Urinary bladder (tissue), 3 donors: ENCODE measurements at regions not wholly inside any gene's neighbourhood (a gene's known extent, or its start where the extent isn't known, plus 50 kb on each side); places are given as distances from the start of the nearest gene placed in this dataset.

ENCODE experiments used
- DNase-seq: peaks from one replicate; pipeline ENCODE4 v3.0.0-alpha.2; 2015; ENCODE audit errors: extremely low spot score
- H3K27ac ChIP-seq: one replicate; pipeline ENCODE4 v1.5.1; 2013; ENCODE audit warnings: low read depth, mild to moderate bottlenecking, moderate library complexity
- H3K36me3 ChIP-seq: one replicate; pipeline ENCODE4 v1.6.1; 2013; ENCODE audit warnings: mild to moderate bottlenecking, moderate library complexity; ENCODE audit not compliant: insufficient read depth
- H3K4me1 ChIP-seq: one replicate; pipeline ENCODE4 v1.6.1; 2013; ENCODE audit warnings: mild to moderate bottlenecking, moderate library complexity; ENCODE audit not compliant: insufficient read depth
- H3K4me3 ChIP-seq: one replicate; pipeline ENCODE4 v1.5.1; 2013; ENCODE audit warnings: low read depth, low read length
- WGBS: extraction: QIAGEN DNeasy Blood & Tissue Kit; methylation state at CpG from one replicate; pipeline ENCODE4 v1.1.7; 2013; 5-methylcytosine and 5-hydroxymethylcytosine counted together
- donor health status: healthy with polysubstance abuse.
- donor health status: healthy.

- no peak overlapping the region for H3K27ac ChIP-seq
- no peak for DNase-seq
- H3K4me1 ChIP-seq, result no peaks in the 10 kb centered on the region
- H3K4me3 ChIP-seq, result no peak overlapping the region
- H3K36me3 ChIP-seq, result no peaks in the 10 kb centered on the region
- 64% methylated on average over 3 of the region's 3 CpGs for WGBS
Observed at GRCh38 chr21:27833298-27833697, 866.4 kb upstream of the ADAMTS5 start.

- no peaks in the 10 kb centered on the region for H3K36me3 ChIP-seq
- H3K27ac ChIP-seq, result no peak overlapping the region
- no peak overlapping the region for H3K4me3 ChIP-seq
- DNase-seq, result no peak
- WGBS, result 21% methylated on average over 3 of the region's 3 CpGs
- H3K4me1 ChIP-seq, result no peaks in the 10 kb centered on the region
Observed at GRCh38 chr21:27831816-27832569, 865.1 kb upstream of the ADAMTS5 start.

- WGBS, result 0% methylated on average over 1 of the region's 1 CpG
- DNase-seq, result no peak
- no peak overlapping the region for H3K4me3 ChIP-seq
- no peaks in the 10 kb centered on the region for H3K36me3 ChIP-seq
- no peak overlapping the region for H3K27ac ChIP-seq
- no peaks in the 10 kb centered on the region for H3K4me1 ChIP-seq
Observed at GRCh38 chr21:27831177-27831576, 864.3 kb upstream of the ADAMTS5 start.

GRCh38 chr21:27827972-27828371 is 861.1 kb upstream of the ADAMTS5 start:
- H3K27ac ChIP-seq, result no peak overlapping the region
- H3K36me3 ChIP-seq, result no peaks in the 10 kb centered on the region
- H3K4me1 ChIP-seq, result no peaks in the 10 kb centered on the region
- WGBS, result 52% methylated on average over 3 of the region's 3 CpGs
- no peak overlapping the region for H3K4me3 ChIP-seq
- no peak for DNase-seq

- WGBS, result 87% methylated on average over 5 of the region's 5 CpGs
- Histone ChIP-seq H3K4me3 (no peak overlapping the region), H3K4me1 (no peaks in the 10 kb centered on the region), H3K27ac (no peak overlapping the region), H3K36me3 (no peaks in the 10 kb centered on the region)
- DNase-seq, result no peak
Observed at GRCh38 chr21:27825035-27825434, 858.1 kb upstream of the ADAMTS5 start.

- no peaks in the 10 kb centered on the region for H3K36me3 ChIP-seq
- 76% methylated on average over 8 of the region's 8 CpGs for WGBS
- H3K4me3 ChIP-seq, result no peak overlapping the region
- H3K27ac ChIP-seq, result no peak overlapping the region
- no peak for DNase-seq
- H3K4me1 ChIP-seq, result no peaks in the 10 kb centered on the region
Observed at GRCh38 chr21:27823652-27824201, 856.8 kb upstream of the ADAMTS5 start.

GRCh38 chr21:27820342-27820741 is 853.5 kb upstream of the ADAMTS5 start:
- no peak overlapping the region for H3K4me3 ChIP-seq
- no peaks in the 10 kb centered on the region for H3K4me1 ChIP-seq
- H3K27ac ChIP-seq, result no peak overlapping the region
- H3K36me3 ChIP-seq, result no peaks in the 10 kb centered on the region
- WGBS, result 96% methylated on average over 1 of the region's 1 CpG
- DNase-seq, result no peak

GRCh38 chr21:27819299-27819698 is 852.4 kb upstream of the ADAMTS5 start:
- H3K27ac ChIP-seq, result peak overlapping the region; percentile 38
- H3K4me1 ChIP-seq, result no peaks in the 10 kb centered on the region
- no peaks in the 10 kb centered on the region for H3K36me3 ChIP-seq
- DNase-seq, result no peak
- H3K4me3 ChIP-seq, result no peak overlapping the region
- 36% methylated on average over 3 of the region's 3 CpGs for WGBS

- Histone ChIP-seq H3K36me3 (no peaks in the 10 kb centered on the region), H3K27ac (peak overlapping the region; percentile 38), H3K4me1 (no peaks in the 10 kb centered on the region), H3K4me3 (no peak overlapping the region)
- WGBS, result 54% methylated on average over 4 of the region's 4 CpGs
- no peak for DNase-seq
Observed at GRCh38 chr21:27818847-27819246, 852.0 kb upstream of the ADAMTS5 start.

GRCh38 chr21:27817902-27818623 is 851.2 kb upstream of the ADAMTS5 start:
- H3K4me3 ChIP-seq, result no peak overlapping the region
- H3K27ac ChIP-seq, result peak overlapping the region; percentile 10
- no peaks in the 10 kb centered on the region for H3K36me3 ChIP-seq
- H3K4me1 ChIP-seq, result no peaks in the 10 kb centered on the region
- DNase-seq, result no peak
- 60% methylated on average over 5 of the region's 5 CpGs for WGBS

- WGBS, result 26% methylated on average over 1 of the region's 1 CpG
- no peak overlapping the region for H3K4me3 ChIP-seq
- no peaks in the 10 kb centered on the region for H3K36me3 ChIP-seq
- DNase-seq, result no peak
- H3K27ac ChIP-seq, result peak overlapping the region; percentile 59
- no peaks in the 10 kb centered on the region for H3K4me1 ChIP-seq
Observed at GRCh38 chr21:27817074-27817473, 850.2 kb upstream of the ADAMTS5 start.

GRCh38 chr21:27816301-27816700 is 849.4 kb upstream of the ADAMTS5 start:
- DNase-seq, result no peak
- H3K4me1 ChIP-seq, result no peaks in the 10 kb centered on the region
- WGBS, result 61% methylated on average over 4 of the region's 4 CpGs
- H3K4me3 ChIP-seq, result no peak overlapping the region
- no peaks in the 10 kb centered on the region for H3K36me3 ChIP-seq
- peak overlapping the region; percentile 28 for H3K27ac ChIP-seq

- no peak for DNase-seq
- no peak overlapping the region for H3K27ac ChIP-seq
- no peaks in the 10 kb centered on the region for H3K4me1 ChIP-seq
- 30% methylated on average over 1 of the region's 1 CpG for WGBS
- no peak overlapping the region for H3K4me3 ChIP-seq
- H3K36me3 ChIP-seq, result no peaks in the 10 kb centered on the region
Observed at GRCh38 chr21:27814226-27814625, 847.3 kb upstream of the ADAMTS5 start.

GRCh38 chr21:27813750-27814149 is 846.9 kb upstream of the ADAMTS5 start:
- WGBS, result 28% methylated on average over 8 of the region's 8 CpGs
- Histone ChIP-seq H3K36me3 (no peaks in the 10 kb centered on the region), H3K27ac (no peak overlapping the region), H3K4me3 (peak overlapping the region; percentile 16), H3K4me1 (no peaks in the 10 kb centered on the region)
- DNase-seq, result no peak
